GM21723 (cell line): ENCODE measurements at regions not wholly inside any gene's neighbourhood (a gene's known extent, or its start where the extent isn't known, plus 50 kb on each side); places are given as distances from the start of the nearest gene placed in this dataset.
"Not testable (repeated sequence)": the region's sequence is repeated elsewhere in the genome, so short reads cannot be mapped to it uniquely, and the experiment has no call there.

Experiments used
- ATAC-seq: cut with Tn5 transposase; IDR thresholded peaks from one replicate; pipeline ENCODE4 v1.9.1; 2021; ENCODE audit warnings: mild to moderate bottlenecking, moderate library complexity; ENCODE audit not compliant: unreplicated experiment

GRCh38 chr11:103716363-103716762, 320.1 kb upstream of the DDI1 start:
- no peak for ATAC-seq

GRCh38 chr11:103727262-103727661, 309.2 kb upstream of the DDI1 start:
- no peak for ATAC-seq

GRCh38 chr11:103729617-103730016, 306.8 kb upstream of the DDI1 start:
- no peak for ATAC-seq

GRCh38 chr11:103730131-103730940, 306.1 kb upstream of the DDI1 start:
- ATAC-seq = no peak

DNA sequence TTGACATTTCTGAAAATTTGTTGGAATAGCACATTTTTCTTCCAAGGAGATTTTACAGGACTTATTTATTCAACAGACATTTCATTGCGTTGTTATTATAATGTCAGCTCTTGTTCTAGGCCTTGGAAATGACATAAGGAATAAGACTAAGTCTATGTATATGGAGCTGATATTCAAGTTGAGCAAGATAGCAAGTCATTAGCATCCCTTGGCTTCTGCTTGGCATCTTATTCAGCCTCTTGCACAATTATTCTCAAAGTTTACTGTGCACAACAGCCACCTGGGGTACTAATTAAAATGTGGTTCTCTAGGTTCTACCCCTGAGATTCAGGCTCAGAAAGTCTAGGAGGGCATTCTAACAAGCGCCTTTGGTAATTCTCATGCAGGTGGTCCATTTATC, 304.8 kb upstream of the DDI1 start:
- no peak for ATAC-seq

DNA sequence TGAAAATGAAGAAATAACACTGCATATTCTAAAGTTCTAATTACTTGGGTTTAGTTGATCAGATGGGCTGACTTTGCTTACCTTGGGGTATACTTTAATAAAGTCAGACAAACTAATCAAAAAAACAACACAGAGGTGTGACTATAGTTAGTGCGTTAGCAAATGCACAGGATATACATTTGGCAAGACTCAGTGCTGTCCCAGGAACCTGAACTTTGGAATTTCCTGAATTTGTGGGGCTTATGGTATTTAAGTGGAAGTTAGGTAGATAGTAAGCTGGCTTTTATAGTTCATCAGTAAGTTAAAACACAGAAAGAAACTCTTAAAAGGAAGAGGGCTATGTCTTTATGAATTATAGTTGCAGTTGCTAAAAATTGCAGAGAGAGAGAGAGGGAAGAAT, 302.6 kb upstream of the DDI1 start:
- ATAC-seq = no peak

DNA sequence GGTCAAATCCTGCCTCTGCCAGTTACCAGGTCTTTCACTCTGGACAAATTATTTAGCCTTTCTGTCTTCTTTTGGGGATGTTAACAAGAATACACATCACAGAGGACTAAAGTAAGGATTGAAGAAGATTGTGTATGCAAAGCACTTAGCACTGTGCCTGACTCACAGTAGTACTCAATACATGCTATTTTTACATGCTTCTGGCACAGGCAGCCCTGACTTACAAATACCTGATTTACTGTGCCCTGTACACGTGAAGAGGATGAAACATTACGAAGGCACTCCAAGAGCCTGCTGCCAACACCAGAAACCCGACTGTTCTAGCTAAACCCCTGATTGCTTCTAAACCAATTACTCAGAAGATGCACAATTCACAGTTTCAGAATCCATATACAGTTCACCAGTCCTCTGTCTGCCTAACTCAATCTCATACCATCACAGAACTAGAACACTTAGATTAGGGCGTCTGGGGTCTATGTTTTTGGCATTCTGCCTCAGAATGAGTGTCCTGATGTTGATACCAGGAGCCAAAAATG, 300.9 kb upstream of the DDI1 start:
- ATAC-seq = no peak

DNA sequence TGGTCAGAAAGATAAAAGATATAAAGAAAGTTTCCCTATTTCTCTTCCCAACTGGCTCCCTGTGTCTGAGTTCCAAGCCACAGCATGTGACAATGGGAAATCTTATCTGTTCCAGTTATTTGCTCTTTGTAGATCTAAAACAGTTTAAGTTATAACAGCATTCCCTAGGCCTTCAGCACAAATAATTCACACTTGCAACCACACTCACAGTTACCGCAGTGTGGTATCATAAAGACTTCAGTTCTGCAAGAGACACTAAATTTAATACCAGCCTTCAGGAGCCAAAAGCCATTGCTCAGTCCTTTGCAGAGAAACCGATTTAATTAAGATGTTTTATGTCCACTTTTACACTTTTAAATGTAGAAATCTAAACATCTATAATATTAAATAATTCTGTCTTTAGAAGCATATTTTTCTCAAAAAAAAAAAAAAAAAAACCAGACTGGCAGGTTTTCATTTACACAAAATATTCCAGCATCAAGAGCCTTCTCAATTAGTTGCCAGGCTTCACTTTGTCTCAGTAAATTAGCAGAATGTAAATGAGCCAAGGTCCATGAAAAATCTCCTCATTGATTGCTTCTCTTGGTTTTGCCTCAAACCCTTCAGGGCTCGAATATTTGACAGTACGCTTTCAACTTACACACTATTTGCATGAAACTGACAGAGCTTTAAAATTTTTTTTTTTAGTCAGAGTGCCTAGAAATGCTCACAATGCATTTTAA, 300.0 kb upstream of the DDI1 start:
- no peak for ATAC-seq

GRCh38 chr11:103737037-103737622, 299.3 kb upstream of the DDI1 start:
- ATAC-seq = no peak

- no peak for ATAC-seq
Observed at GRCh38 chr11:103737747-103738146, 298.7 kb upstream of the DDI1 start.

DNA sequence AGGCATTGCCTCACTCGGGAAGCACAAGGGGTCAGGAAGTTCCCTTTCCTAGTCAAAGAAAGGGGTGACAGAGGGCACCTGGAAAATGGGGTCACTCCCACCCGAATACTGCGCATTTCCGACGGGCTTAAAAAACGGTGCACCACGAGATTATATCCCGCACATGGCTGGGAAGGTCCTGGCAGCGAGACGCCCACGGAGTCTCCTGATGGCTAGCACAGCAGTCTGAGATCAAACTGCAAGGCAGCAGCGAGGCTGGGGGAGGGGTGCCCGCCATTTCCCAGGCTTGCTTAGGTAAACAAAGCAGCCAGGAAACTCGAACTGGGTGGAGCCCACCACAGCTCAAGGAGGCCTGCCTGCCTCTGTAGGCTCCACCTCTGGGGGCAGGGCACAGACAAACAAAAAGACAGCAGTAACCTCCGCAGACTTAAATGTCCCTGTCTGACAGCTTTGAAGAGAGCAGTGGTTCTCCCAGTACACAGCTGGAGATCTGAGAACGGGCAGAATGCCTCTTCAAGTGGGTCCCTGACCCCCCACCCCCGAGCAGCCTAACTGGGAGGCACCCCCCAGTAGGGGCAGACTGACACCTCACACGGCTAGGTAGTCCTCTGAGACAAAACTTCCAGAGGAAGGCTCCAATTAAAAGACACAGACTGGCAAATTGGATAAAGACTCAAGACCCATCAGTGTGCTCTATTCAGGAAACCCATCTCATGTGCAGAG, 297.2 kb upstream of the DDI1 start:
- not testable (repeated sequence) for ATAC-seq

DNA sequence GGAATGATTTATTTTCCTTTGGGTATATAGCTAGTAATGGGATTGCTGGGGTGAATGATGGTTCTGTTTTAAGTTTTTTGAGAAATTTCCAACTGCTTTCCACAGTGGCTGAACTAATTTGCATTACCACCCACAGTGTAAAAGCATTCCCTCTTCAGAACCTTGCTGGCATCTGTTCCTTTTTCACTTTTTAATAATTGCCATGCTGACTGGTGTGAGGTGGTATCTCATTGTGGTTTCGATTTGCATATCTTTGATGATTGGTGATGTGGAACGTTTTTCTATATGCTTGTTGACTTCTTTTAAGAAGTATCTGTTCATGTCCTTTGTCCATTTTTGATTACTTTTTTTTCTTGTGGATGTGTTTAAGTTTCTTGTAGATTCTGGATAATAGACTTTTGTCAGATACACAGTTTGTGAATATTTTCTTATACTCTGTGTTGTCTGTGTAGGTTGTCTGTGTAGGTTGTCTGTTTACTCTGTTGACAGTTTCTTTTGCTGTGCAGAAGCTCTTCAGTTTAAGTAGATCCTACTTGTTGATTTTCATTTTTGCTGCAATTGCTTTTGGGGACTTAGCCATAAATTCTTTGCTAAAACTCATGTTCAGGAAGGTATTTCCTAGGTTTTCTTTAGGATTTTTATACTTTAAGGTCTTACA, 291.8 kb upstream of the DDI1 start:
- ATAC-seq = no peak

- ATAC-seq = no peak
Observed at GRCh38 chr11:103749158-103749557, 287.3 kb upstream of the DDI1 start.

DNA sequence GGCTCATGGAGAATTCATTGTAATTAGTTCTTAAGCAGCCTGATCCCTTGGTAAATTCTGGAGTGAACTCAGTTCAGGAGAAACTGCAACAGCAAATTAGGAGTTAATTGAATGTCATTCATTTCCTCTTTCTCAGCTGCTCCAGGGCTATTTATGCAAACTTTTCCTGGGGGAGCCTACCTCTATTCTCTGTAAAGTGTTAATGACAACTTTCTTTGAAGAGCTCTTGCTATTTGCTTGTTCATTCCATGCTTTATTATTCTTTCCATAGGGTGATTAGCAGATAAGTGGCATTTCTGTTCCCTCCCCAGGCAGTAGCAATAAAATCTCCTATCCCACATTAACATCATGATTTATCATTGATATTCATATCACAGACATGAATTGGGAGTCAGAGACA, 267.6 kb upstream of the DDI1 start:
- ATAC-seq = no peak

GRCh38 chr11:103773059-103773458, 263.4 kb upstream of the DDI1 start:
- ATAC-seq = no peak

GRCh38 chr11:103773537-103773936, 262.9 kb upstream of the DDI1 start:
- no peak for ATAC-seq

- ATAC-seq = no peak
Observed at GRCh38 chr11:103779054-103779453, 257.4 kb upstream of the DDI1 start.

DNA sequence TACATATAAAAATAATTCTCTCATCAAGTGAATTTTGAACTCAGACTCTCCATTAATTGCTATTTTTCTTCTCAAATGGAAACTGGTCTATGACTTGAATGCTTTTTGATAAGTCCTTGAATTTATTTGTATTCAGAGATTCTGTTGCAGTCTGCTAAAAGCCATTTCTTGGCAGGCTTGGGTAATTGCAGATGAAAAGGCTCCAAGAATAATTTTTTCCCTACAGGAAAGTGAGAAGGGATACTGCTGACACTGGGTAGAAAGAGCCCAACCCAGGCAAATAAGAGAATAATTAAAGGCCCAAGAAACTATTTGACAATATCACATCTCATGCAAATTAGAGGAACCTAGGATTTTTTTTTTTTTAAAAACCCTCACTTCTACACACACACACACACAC, 246.5 kb upstream of the DDI1 start:
- ATAC-seq = no peak

DNA sequence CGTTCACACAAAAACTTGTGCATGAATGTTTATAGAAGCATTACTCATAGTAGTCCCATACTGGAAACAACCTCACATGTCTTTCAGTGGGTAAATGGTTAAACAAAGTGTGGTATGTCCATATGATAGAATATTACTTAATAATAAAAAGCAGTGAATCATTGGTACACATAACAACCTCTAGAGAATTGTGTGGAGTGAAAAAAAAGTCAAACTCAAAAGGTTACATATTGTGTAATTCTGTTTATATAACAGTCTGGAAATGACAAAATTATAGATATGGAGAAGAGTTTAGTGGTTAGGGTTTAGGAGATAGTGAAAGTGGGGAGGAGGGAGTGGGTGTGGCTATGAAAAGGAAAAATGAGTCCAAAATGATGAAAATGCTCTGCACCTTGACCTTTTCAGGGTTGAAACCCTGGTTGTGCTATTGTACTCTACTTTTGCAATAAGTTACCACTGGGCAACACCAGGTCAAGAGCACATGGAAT, 243.4 kb upstream of the DDI1 start:
- ATAC-seq = no peak

GRCh38 chr11:103794262-103794661, 242.2 kb upstream of the DDI1 start:
- no peak for ATAC-seq
